GM12892 (cell line): ENCODE measurements at regions not wholly inside any gene's neighbourhood (a gene's known extent, or its start where the extent isn't known, plus 50 kb on each side); places are given as distances from the start of the nearest gene placed in this dataset.

Experiments used
- POLR2A ChIP-seq: IDR thresholded peaks from 2 replicates; pipeline ENCODE4 v1.6.1; 2011; ENCODE audit warnings: low read depth, low read length, control low read depth
- TAF1 ChIP-seq: IDR thresholded peaks from 2 replicates; pipeline ENCODE4 v1.6.1; 2011; ENCODE audit warnings: low read depth, mild to moderate bottlenecking, control low read depth, low read length, borderline replicate concordance

DNA sequence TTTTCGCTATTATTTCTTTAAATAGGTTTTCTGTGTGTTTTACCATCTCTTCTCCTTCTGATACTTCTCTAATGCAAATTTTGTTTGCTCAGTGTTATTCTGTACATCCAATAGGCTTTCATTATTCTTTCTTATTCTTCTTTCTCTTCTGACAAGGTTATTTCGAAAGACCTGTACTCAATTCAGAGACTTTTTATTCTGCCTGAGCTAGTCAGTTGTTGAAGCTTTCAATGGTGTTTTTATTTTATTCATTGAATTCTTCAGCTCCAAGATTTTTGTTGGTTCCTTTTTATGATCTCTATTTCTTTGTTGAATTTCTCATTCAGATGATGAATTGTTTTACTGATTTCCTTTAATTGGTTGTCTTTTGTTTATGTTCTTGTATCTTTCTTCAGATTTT lies 706.2 kb downstream of the NR2F1-AS1 start:
- TF ChIP-seq TAF1 (no peak), POLR2A (no peak)
